Nephron (organoid): ENCODE measurements at regions not wholly inside any gene's neighbourhood (a gene's known extent, or its start where the extent isn't known, plus 50 kb on each side); places are given as distances from the start of the nearest gene placed in this dataset.

ENCODE experiments used
- H3K27ac Mint-ChIP-seq, 3 experiments: 2 replicates each; pipeline ENCODE4 v1.8.0; 2020; ENCODE audit warnings: mixed read lengths in 3 of 3, mild to moderate bottlenecking in 2 of 3, moderate library complexity in 1 of 3
- H3K27me3 Mint-ChIP-seq: 2 replicates; pipeline ENCODE4 v1.8.0; 2021; ENCODE audit warnings: low read depth, mild to moderate bottlenecking, moderate library complexity, mixed read lengths
- H3K36me3 Mint-ChIP-seq: 2 replicates; pipeline ENCODE4 v1.8.0; 2020; ENCODE audit warnings: low read depth, mixed read lengths
- H3K4me1 Mint-ChIP-seq: 2 replicates; pipeline ENCODE4 v1.8.0; 2020; ENCODE audit warnings: mixed read lengths
- H3K4me3 Mint-ChIP-seq, 3 experiments: 2 replicates each; pipeline ENCODE4 v1.8.0; 2020; ENCODE audit warnings: mild to moderate bottlenecking in 3 of 3, mixed read lengths in 3 of 3, moderate library complexity in 2 of 3
- H3K9me3 Mint-ChIP-seq: 2 replicates; pipeline ENCODE4 v1.8.0; 2020; ENCODE audit warnings: mixed read lengths
- CTCF ChIP-seq, 3 experiments: fragments of 200-600 bp; sonication (generic); IDR thresholded peaks; one replicate each; pipeline ENCODE4 v1.5.0; 2021; ENCODE audit warnings: antibody characterized with exemption in 3 of 3; ENCODE audit not compliant: unreplicated experiment in 3 of 3

GRCh38 chr22:26904483-26904882 lies 247.1 kb downstream of the MIAT start:
- Mint-ChIP-seq H3K27me3 (peaks cover 68% of the 10 kb centered on the region), H3K27ac (no peak overlapping the region), H3K36me3 (no peaks in the 10 kb centered on the region), H3K4me1 (peaks cover 40% of the 10 kb centered on the region), H3K4me3 (no peak overlapping the region), H3K9me3 (no peaks in the 10 kb centered on the region)
- TF ChIP-seq CTCF (IDR thresholded peaks at IDR 0.05; ENCODE audit: unreplicated experiment in 3 of 3) = no peak

GRCh38 chr22:26905076-26905475 lies 247.7 kb downstream of the MIAT start:
- H3K36me3 Mint-ChIP-seq = no peaks in the 10 kb centered on the region
- peaks cover 40% of the 10 kb centered on the region for H3K4me1 Mint-ChIP-seq
- no peak overlapping the region for H3K27ac Mint-ChIP-seq
- peaks cover 74% of the 10 kb centered on the region for H3K27me3 Mint-ChIP-seq
- H3K4me3 Mint-ChIP-seq = no peak overlapping the region
- H3K9me3 Mint-ChIP-seq = no peaks in the 10 kb centered on the region
- no peak for TF ChIP-seq CTCF (IDR thresholded peaks at IDR 0.05; ENCODE audit: unreplicated experiment in 3 of 3)

GRCh38 chr22:26905640-26906039 lies 248.3 kb downstream of the MIAT start:
- no peaks in the 10 kb centered on the region for H3K36me3 Mint-ChIP-seq

GRCh38 chr22:26906464-26906863 lies 249.1 kb downstream of the MIAT start:
- Mint-ChIP-seq H3K4me3 (no peak overlapping the region), H3K9me3 (no peaks in the 10 kb centered on the region), H3K36me3 (no peaks in the 10 kb centered on the region), H3K27ac (no peak overlapping the region), H3K4me1 (peaks cover 29% of the 10 kb centered on the region), H3K27me3 (peaks cover 74% of the 10 kb centered on the region)
- no peak for TF ChIP-seq CTCF (IDR thresholded peaks at IDR 0.05; ENCODE audit: unreplicated experiment in 3 of 3)

More at GRCh38 chr22:26905640-26906039, 248.3 kb downstream of the MIAT start:
- Mint-ChIP-seq H3K27ac (no peak overlapping the region), H3K4me1 (peaks cover 35% of the 10 kb centered on the region), H3K27me3 (peaks cover 74% of the 10 kb centered on the region), H3K4me3 (no peak overlapping the region), H3K9me3 (no peaks in the 10 kb centered on the region)
- no peak for TF ChIP-seq CTCF (IDR thresholded peaks at IDR 0.05; ENCODE audit: unreplicated experiment in 3 of 3)

GRCh38 chr22:26907366-26907765 lies 250.0 kb downstream of the MIAT start:
- H3K9me3 Mint-ChIP-seq = no peaks in the 10 kb centered on the region
- no peak for TF ChIP-seq CTCF (IDR thresholded peaks at IDR 0.05; ENCODE audit: unreplicated experiment in 3 of 3)
- H3K4me1 Mint-ChIP-seq = peaks cover 29% of the 10 kb centered on the region
- no peak overlapping the region for H3K4me3 Mint-ChIP-seq
- peaks cover 82% of the 10 kb centered on the region for H3K27me3 Mint-ChIP-seq
- H3K36me3 Mint-ChIP-seq = no peaks in the 10 kb centered on the region
- H3K27ac Mint-ChIP-seq = no peak overlapping the region

- Mint-ChIP-seq H3K4me3 (no peak overlapping the region), H3K36me3 (no peaks in the 10 kb centered on the region), H3K27me3 (peaks cover 80% of the 10 kb centered on the region), H3K27ac (no peak overlapping the region), H3K4me1 (peaks cover 27% of the 10 kb centered on the region), H3K9me3 (no peaks in the 10 kb centered on the region)
- TF ChIP-seq CTCF (IDR thresholded peaks at IDR 0.05; ENCODE audit: unreplicated experiment in 3 of 3) = no peak
Observed at GRCh38 chr22:26910845-26911244, 253.5 kb downstream of the MIAT start.
